Hematopoietic multipotent progenitor cell treated with erythropoietin and hydrocortisone succinate and interleukin-3 and kit ligand, for 4 days (in vitro differentiated cells): ENCODE measurements at regions not wholly inside any gene's neighbourhood (a gene's known extent, or its start where the extent isn't known, plus 50 kb on each side); places are given as distances from the start of the nearest gene placed in this dataset.

Experiments
- DNase-seq: peaks from one replicate; pipeline ENCODE4 v3.0.0-alpha.2; 2015

DNA sequence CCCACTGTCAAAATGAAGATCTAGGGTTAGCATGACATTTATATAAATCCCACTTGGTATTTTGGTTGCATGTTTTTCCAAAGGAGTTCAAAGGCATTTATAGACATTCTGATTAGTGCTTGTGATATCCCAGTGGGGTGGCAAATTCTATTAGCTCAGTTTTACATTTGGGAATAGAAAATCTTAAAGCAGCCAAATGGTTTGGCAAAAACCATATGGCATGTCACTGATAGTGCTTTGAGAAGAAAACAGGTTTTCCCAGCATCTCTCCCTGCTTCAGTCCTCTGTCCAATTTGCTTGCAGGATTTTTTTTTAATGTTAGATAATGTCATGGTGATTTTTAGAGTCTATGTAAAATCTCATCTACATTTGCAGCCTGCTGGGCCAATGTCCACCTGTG, 225.1 kb upstream of the DIO3 start:
- no peak for DNase-seq

DNA sequence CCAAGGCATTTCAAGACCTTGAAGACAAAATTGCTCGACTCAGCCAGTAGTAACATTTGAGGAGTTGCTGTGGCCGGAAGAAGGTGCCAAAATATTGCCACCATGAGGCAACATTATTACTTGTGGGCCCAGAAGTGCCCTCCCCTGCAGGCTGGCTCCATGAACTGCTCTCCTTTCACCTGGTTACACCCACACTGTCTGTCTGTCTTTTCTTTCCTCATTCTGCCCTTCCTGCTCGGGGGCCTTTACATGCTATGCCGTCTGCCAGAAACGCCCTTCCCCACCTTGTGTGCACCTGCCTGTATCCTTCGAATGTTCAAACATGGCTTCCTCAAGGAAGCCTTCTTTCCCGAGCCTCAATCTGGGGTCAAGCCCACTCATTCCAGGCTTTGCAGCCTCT, 224.2 kb upstream of the DIO3 start:
- DNase-seq = no peak

DNA sequence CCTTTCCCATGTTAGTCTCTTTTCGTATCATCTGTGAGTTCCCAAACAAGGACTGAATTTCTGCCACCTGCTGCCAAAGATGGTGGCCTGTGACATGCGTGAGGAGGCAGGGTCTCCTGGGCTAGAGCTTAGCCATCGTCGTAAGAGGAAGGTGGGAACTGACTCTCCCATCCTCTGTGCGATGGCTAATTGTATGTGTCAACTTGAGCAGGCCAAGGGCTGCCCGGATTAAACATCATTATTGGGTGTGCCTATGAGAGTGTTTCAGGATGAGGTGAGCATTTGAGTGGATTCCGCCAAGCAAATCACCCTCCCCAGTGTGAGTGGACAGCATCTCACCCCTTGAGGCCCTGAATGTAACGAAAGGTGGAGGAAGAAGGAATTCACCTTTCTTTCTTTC, 220.7 kb upstream of the DIO3 start:
- DNase-seq = no peak

DNA sequence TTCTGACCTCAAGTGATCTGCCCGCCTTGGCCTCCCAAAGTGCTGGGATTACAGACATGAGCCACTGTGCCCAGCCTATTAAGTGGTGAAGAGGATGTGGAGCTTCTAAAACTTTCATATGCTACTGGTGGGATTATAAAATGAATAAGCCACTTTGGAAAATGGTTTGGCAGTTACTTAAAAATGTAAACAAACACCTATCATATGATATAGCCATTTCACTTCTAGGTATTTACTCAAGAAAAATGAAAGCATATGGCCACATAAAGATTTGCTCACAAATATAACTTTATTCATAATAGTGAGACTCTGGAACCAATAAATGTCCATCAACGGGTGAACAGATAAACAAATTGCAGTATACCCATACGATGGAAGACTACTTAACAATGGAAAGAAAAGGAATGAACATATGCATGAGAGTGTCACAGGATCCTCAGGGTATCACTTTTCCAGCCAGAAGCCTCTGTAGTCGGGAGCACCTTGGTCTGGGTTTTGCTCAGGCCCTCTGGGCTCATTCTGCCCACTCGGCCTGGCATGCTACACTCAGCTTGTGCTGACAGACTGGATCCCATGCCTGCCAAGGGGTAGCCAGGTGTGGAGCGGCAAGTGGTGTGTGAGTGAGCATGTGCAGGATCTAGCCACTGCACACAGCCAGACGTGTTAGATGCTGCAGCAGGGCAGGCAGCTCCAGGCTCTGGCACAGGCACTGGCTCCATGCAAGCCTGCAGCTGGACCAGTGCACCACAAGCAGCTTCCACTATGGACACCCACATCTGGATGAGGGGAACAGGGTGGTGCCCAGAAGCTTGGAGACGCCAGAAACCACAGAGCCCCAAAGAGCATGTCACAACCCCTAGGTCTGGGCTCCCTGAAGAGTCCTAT, 213.2 kb upstream of the DIO3 start:
- no peak for DNase-seq

DNA sequence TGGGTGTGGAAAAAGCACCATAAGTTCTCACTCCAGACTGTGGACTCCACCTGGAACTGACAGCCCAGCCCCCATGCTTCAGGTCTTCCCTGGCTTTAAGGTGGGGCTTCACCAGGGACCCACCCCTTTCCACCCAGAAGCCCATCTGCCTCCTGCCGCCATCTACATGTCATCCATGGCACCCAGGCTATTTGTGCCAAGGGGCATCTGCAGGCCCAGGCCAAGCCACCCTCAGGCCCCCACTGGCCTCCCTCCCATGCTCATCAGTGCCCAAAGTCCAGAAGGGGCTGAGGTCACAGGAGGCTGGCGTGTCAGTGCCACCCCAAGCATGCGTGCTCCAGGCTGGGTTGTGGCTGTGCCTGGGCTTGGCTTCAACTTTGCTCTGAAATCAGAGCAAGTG, 212.2 kb upstream of the DIO3 start:
- DNase-seq = no peak

DNA sequence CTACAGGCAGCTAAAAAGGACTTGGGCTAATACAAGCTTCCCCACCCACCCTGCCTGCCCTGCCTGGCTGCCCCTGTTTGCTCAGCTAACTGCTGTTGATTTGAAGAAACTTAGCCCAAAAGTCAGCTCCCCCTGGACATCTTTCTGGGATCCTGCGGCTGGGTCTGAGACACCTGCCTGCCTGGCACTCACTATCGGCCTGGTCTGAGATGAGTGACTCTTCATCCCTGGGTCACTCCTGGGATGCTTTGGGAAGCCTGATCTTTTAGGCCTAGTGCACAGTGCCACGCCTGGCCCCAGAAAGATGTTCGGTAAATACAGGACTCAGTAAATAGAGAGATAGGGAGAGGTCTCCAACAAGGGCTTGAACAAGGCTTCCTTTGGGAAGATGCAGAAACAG, 211.3 kb upstream of the DIO3 start:
- DNase-seq = no peak

DNA sequence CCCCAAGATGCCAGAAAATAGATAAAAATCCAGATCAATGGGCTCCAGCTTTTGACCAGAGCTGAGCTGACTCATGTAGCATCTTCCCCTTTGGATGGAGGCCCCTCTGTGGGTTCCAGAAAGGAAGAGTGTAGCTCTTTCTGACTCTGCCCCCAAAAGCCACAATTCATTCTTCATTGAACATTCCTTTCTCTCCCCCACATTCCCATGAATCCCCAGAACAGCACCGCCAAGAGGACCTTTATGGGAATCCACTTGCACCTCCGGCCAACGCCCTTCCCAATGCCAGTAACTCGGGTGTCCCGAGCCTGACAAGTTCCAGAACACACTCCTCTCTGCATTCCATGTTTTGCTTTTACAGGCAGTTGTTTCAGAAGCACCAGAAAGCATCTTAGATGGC, 210.6 kb upstream of the DIO3 start:
- no peak for DNase-seq

DNA sequence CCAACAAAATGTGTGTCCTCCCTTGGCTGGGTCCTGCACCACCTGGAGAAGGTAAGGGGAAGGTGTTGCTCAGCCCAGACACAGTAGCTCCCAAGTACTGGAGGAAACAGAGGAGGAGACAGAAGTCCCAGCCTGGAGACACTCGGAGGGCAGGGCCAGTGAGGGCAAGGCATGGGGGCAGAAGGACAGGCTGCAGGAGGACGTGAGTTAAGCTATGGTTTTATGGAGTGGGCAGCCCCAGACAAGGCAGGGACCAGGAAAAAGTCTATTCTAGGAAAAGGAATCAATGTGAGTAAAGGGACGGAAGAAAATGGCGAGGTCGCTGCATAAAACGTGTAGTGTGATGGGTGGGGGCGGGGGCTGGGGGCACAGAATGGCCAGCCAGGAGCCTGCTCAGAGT, 210.1 kb upstream of the DIO3 start:
- DNase-seq = no peak

DNA sequence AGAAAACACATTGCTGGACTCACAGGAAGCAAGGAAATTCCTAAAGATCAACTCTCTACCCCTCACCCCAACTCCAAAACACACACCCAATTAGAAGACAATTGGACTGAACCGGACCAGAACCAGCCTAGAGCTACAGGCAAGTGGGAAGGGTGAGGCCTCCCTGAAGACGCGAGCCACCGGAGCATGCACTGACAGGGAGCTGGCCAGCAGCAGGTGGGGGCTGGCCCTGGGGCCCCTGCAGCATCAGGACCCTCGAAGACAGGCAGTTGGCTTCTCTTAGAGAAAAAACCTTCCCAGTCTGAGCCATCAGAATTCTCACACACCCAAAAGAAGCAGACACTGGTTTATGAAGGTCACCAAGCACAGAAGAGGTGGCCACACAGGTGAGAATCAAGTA, 209.5 kb upstream of the DIO3 start:
- no peak for DNase-seq

DNA sequence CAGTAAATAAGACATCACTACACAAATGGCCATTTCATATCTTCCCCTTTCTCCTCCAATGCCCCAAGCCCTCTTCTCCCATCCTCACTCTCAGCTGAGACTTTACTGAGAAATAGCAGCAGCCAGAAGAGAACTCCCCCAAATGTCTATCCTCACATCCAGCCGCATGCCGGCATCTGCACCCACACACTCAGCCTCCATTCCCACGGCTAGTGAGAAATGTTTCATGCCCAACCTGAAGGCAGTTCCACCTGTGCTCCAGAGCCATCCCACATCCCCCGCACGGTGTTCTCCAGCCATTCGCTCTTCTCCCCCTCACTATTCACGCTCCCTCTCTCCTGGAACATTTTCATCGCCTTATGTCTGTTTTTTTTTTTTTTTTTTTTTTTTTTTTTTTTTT, 208.7 kb upstream of the DIO3 start:
- no peak for DNase-seq

DNA sequence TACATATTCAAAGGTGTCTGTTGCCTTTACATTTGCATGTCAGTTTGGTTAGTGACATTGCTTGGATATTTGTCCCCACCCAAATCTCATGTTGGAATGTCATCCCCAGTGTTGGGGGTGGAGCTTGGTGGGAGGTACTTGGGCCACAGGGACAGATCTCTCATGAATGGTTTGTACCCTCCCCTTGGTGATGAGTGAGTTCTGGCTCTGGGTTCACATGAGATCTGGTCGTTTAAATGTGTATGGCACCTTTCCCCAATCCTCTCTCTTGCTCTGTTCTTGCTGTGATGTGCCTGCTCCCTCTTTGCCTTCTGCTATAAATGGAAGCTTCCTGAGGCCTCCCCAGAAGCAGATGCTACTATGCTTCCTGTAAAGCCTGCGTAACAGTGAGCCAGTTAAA, 207.9 kb upstream of the DIO3 start:
- no peak for DNase-seq

DNA sequence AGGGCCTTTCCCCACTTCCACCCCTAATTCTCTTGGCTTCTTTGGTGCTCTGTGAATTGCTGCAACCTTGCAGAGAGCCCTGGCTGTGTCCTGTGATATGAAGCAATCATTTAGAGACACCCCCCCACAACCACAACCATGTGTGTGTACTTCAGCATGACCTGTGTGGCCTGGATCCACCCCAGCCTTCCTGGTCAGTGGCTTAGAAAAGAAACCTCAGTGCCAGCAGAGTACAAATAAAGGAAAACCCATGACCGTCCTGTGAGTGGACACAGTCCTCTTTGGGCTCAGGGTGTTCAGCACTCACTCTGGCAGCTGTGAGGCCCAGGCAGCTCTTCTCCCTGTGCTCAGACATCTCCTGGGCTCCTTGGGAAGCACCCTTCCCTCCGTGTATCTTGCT, 206.6 kb upstream of the DIO3 start:
- DNase-seq = no peak

DNA sequence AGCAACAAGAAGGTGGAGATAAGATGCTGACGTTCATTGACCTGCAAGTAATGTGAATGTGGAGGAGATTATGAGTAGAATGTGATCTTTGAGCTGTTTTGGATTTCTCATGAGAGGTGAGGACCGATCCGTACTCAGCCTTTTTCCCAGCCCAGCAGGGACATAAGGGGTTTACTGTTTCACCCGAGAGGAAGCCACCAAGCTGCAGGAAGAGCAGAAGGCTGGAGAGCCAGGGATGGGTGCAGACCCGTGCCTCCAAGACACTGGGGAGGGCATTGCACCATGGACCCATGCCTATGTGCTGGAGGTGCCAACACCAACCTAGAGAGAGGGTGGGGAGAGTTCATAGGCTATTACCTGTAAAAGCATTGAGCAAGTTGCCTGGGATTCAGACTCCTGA, 206.0 kb upstream of the DIO3 start:
- no peak for DNase-seq

DNA sequence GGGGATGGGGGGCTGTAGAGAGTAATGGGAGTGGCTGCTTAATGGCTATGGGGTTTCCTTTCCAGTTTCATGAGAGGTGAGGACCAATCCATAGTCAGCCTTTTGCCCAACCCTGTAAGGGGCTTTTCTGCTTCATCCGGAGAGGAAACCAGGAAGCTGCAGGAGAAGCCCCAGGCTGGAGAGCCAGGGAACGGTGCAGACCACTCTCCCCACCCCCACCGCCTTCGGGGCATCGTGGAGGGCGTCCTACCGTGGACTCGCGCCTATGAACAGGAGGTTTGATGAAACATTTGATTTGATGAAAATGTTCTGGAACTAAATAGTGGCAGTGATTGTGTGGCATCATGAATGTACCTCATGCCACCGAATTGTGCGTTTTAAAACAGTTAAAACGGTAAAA, 204.3 kb upstream of the DIO3 start:
- no peak for DNase-seq

DNA sequence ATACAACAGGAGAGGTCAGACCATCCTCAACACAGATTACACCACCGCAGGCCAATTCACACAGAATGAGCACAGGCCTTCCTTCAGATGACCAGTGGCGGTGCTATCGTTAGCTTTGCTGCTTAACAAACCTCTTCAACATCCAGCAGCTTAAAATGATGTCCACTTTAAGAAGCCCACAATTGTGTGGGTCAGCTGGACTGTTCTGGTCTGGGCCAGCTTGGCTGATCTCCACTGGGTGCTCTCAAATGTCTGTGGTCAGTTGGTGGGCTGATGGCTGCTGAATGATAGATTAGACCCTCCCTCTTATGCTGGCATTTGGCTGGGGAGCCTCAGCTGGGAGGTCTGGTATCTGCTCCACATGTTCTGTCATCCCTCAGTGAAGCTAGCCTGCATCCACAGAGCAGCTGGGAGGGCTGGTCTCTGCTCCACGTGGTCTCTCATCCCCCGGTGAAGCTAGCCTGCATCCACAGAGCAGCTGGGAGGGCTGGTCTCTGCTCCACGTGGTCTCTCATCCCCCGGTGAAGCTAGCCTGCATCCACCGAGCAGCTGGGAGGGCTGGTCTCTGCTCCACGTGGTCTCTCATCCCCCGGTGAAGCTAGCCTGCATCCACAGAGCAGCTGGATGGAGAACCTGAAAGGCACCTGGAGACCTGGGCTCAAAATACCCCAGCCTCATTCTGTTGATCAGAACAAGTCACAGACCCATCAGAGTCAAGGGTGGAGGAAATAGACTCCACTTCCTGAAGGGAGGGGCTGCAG, 203.6 kb upstream of the DIO3 start:
- DNase-seq = no peak

DNA sequence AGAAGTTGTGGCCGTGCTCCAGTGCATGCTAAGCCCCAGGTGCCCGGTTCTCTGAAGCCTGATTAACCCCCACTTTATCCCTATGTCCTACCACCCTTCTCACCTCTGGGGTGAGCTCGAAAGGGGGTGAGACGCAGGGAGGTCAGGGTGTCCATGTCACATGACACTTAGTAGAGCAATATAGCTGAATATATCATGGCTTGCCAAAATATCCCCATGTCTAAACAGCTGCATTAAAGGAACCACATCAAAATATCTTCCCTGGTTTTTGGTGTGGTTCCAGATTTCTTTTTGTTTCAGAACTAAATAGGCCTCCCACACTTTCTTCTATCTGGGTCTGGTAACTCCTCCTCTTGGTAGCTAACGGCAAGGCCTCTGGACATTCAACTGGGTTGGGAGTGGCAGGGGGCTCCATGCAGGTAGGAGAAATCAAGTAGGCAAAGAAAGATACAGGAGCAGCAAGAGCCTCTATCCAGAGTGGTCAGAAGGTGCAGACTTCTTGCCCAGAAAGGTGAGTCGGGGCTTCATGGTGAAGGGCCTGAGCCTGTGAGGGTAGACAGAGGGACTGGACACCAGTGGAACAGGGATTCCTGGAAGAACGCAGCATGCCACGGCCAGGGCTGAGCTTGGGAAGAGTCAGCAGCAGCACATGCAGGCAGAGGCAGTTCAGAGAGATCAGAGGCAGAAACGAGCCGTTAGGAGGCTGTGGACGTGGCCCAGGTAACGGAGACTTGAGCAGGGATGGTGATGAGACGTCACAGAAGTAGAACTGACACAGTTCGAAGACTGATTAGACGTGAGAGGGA, 202.8 kb upstream of the DIO3 start:
- no peak for DNase-seq

DNA sequence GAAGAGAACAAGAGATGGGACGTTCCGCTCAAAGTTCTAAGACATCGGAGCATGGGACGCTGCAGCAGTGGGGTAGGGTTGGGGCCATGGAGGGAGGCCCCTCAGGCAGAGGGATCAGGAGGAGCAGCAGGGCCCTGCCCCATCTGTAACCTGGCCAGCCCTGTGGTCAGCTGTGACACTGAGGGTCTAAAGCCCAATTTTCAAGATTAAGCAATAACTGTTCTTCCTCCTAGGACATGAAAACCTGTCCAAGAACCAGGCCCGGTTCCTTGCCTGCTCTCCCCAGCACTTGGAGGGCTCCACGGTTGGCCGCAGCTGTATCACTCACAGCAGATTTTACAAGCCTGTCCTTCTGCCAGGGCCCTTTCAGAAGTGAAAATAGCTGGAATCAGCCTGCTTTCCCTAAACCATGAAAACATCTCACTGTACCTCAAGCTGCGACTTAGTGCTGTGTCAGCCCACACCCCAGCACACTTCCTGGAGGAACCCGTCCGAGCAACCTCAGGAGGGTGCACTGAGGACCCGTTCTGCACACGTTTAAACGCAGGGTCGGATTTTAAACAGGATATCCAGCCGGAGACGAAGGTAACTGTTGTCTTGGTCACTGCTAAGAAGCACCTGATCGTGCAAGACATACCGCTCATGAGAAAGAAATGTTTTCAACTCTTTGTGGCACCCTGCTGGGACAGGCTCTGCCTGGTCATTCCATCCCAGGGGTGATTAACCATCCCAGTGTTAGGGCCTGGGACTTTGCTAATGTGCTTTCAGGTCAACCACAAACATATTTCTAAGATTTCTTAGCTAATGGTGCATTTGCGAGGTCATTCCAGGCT, 201.9 kb upstream of the DIO3 start:
- no peak for DNase-seq

DNA sequence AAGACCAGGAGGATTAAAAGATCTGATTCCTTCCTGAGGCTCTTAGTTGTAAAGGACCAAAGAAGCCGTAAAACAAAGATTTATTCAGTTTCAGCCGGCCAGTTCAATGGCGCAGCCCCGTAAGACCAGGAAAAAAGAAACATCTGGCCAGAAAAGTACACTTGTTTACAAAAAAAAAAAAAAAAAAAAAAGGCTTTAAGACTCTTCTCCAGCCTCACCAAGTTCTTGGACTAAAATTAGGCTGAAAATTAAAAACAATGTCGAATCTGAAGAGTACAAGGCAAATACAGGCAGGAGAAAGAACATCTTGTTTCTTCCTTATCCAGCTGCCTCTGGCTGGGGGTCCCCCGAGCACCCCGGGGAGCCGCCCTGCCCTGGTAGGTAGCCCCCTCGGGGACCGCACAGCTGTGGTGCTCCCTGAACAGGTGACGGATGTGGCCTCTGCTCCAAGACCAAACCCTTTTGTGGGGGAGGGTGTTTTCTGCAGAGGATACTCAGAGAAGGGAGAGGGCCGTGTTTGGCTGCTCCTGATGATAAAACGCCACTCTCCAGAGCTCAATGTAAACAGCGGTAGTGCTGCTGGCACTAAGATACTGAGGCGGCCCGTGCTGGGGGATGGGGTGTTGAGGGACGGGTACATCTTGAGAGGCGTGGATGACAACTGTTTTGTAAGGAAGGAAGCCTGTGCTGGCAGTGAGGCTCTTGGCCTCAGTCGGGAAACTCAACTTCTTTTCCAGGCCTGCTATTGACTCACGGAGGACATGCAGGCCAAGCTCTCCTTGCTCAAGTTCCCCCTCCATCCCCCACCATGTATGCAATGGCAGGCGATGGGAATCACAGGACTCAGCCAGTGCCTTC, 201.0 kb upstream of the DIO3 start:
- DNase-seq = no peak

DNA sequence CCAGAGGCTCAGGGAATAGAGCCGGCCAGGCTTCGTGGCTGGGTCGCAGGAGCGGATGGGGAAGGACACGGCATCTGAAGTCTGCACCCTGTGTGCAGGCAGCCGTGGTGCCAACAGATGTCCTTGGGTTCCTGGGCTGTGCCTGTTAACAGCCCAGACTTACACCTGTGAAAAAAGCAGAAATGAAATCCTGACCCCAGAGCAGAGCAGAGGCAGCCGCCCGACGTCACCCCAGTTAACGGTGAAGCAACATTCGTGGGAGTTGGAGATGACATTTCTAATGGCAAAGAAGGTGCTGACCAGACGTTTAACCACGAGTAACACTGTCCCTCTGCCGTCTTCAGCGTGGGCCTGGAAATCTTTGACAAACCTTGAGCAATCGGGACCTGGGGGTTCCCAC, 200.3 kb upstream of the DIO3 start:
- DNase-seq = no peak

DNA sequence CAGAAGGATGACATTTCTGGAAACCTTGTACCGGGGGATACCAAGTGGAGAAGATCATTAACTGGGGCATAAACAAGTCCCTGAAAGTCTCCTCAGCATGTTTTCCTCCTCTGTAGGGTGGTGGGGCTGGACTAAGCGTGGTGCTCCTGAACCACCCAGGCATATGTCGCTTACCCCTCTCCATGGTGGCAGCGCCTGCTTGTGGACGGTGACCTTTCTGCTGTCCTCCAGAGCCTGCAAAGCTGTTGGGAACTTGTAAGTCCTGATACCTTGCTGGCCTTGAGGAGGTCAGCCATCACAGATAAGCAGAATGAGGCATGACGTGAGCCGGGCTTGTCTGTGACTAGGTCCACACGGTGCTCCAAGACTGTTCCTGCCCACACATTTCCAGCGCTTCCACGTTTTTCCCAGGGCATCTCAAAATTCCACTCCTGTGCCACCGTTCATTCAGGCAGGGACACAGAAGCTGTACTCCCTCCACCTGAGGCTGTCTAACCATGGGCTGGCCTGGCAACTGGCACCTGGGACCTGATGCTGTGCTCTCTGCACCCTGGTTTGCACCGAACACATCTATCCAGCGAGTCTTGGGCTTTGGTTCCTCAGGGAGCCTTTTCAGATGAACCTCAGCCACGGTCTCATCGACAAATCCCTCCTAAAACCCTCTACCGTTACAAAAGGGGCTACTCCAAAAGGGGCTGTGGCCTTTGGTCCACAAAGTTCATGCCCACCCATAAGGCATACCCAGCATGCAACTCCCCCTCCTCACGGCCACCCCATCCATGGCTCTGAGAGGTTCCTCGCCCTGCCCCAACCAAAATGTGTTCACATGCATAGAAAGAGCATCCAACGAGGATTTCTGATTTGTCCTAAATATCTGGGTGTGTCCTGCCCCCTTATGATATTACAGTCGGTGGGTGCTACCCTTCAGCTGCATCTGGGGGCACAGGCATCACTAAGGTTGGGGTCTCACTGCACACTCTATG, 199.6 kb upstream of the DIO3 start:
- no peak for DNase-seq
